Activated T-cell treated with anti-CD3 and anti-CD28 coated beads for 24 hours (primary cell): ENCODE measurements at regions not wholly inside any gene's neighbourhood (a gene's known extent, or its start where the extent isn't known, plus 50 kb on each side); places are given as distances from the start of the nearest gene placed in this dataset.

Experiments
- DNase-seq: peaks from one replicate; pipeline ENCODE4 v3.0.0-alpha.2; 2020; ENCODE audit warnings: low read depth

- DNase-seq: no peak
These were observed 73.0 kb upstream of the KCNG1 start for GRCh38 chr20:51095633-51096521.

GRCh38 chr20:51094221-51094620, 71.3 kb upstream of the KCNG1 start:
- no peak for DNase-seq

- no peak for DNase-seq
These were observed 70.4 kb upstream of the KCNG1 start for GRCh38 chr20:51093240-51093763.

- no peak for DNase-seq
These were observed 69.4 kb upstream of the KCNG1 start for GRCh38 chr20:51092338-51092737.

GRCh38 chr20:51091406-51092195, 68.7 kb upstream of the KCNG1 start:
- DNase-seq: no peak

- DNase-seq: no peak
These were observed 66.9 kb upstream of the KCNG1 start for GRCh38 chr20:51089840-51090239.

- DNase-seq: no peak
These were observed 66.4 kb upstream of the KCNG1 start for GRCh38 chr20:51089272-51089781.

- no peak for DNase-seq
These were observed 64.4 kb upstream of the KCNG1 start for GRCh38 chr20:51087266-51087665.

- no peak for DNase-seq
These were observed 62.9 kb upstream of the KCNG1 start for GRCh38 chr20:51085769-51086168.

GRCh38 chr20:51084593-51085377, 61.9 kb upstream of the KCNG1 start:
- DNase-seq: no peak

GRCh38 chr20:51083447-51083846, 60.5 kb upstream of the KCNG1 start:
- no peak for DNase-seq

- DNase-seq: no peak
These were observed 60.1 kb upstream of the KCNG1 start for GRCh38 chr20:51082988-51083387.

GRCh38 chr20:51080516-51080915, 57.6 kb upstream of the KCNG1 start:
- DNase-seq: no peak

- no peak for DNase-seq
These were observed 56.6 kb upstream of the KCNG1 start for GRCh38 chr20:51079488-51079887.

GRCh38 chr20:51077686-51078060, 54.8 kb upstream of the KCNG1 start:
- no peak for DNase-seq

GRCh38 chr20:51076786-51077685, 54.1 kb upstream of the KCNG1 start:
- no peak for DNase-seq

- no peak for DNase-seq
These were observed 51.2 kb upstream of the KCNG1 start for GRCh38 chr20:51074062-51074461.
